HG02571 (cell line): ENCODE measurements at regions not wholly inside any gene's neighbourhood (a gene's known extent, or its start where the extent isn't known, plus 50 kb on each side); places are given as distances from the start of the nearest gene placed in this dataset.

Source experiments
- ATAC-seq: cut with Tn5 transposase; IDR thresholded peaks from one replicate; pipeline ENCODE4 v1.9.1; 2021; ENCODE audit warnings: mild to moderate bottlenecking, moderate library complexity; ENCODE audit not compliant: unreplicated experiment

GRCh38 chr6:102389994-102390393 is 996.5 kb downstream of the GRIK2 start:
- ATAC-seq: no peak

DNA sequence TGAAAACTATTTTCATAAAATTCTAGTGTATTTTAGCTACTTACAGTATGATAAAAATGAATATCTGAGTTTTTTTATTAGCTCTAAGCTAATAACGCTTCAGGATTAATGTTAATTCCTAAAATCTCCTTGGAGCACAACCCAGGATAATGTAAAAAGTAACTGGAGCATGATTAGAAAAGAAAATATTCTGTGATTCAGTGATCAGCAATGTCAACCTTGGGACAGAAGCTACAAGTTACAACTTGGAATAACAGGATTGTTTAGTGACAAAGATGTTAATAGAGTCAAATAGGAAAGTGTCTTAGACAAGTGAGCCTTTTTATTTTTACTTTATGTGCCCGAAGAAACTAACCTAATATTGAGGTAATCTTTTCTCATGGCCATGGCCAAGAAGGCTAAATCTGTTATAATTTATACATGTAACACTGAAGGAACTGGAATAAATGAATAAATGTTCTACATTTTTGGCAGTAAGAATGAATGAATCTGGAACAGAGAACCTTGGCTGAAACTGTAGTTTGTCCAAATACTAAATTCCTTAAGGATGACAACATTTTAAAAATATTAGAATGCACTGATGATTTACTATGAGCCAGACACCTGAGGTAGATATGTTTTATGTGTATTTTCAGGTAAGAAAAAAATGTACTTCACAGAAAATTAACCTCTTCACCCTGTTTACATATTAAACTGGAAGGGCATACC is 994.0 kb downstream of the GRIK2 start:
- no peak for ATAC-seq

DNA sequence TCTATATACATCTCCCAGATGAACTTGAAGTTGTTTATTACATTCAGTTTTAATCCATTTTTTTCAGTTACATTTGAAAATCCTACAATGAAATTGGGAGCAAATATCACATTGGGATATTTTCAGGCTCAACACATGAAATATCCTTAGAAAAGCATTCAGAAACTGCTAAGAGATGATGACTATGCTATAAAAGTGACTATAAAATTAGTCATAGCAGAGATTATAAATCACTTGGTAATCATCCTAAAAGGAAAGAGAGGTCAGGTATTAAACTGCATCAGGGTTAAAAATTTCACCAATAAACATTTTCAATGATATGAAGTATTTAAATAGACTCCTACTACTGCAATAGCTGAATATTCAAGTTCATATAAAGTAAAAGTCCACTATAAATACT is 987.7 kb downstream of the GRIK2 start:
- no peak for ATAC-seq

- no peak for ATAC-seq
Observed at GRCh38 chr6:102356170-102356569, 962.7 kb downstream of the GRIK2 start.

- no peak for ATAC-seq
Observed at GRCh38 chr6:102355578-102355977, 962.1 kb downstream of the GRIK2 start.

DNA sequence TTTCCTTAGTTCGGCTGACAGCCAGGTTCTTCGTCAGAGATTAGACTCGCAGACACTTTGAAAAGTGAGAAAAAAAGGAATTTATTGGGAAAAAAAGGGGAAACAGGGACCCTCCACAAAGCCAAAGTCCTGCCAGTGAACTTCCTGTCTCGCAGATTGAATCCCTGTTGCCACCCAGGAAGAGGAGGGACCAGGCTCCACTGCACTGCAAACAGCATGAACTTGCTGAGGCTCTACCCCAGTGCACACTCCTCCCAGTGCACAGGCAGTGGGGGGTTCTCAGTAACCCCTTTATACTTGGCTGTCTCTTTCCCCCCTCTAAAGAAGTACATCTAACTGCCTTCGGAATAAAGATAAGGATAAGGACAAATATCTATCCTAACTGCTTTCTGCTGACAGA is 959.0 kb downstream of the GRIK2 start:
- no peak for ATAC-seq

GRCh38 chr6:102344769-102345168 is 951.3 kb downstream of the GRIK2 start:
- ATAC-seq: no peak

GRCh38 chr6:102340311-102340710 is 946.8 kb downstream of the GRIK2 start:
- no peak for ATAC-seq

- ATAC-seq: no peak
Observed at GRCh38 chr6:102333736-102334135, 940.2 kb downstream of the GRIK2 start.

- ATAC-seq: no peak
Observed at GRCh38 chr6:102327697-102328225, 934.3 kb downstream of the GRIK2 start.

DNA sequence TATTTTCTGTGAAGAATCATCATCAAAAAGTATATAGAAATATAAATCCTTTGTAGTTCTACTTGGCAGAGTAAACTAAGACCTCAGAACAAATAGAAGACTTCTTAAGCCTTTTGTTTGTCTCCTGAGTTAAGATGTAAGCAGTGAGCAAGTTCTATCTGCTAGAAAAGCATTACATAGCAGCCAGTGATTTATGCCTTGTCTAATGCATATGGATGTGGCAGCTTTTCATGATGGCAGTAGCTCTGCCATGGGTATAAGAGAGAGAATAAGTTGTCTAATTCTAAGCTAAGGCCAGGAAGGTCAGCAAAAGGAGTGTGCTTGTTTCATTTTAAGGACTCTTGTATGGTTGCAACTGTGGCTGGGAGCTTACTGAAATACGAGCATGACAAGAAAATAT is 920.2 kb downstream of the GRIK2 start:
- no peak for ATAC-seq

DNA sequence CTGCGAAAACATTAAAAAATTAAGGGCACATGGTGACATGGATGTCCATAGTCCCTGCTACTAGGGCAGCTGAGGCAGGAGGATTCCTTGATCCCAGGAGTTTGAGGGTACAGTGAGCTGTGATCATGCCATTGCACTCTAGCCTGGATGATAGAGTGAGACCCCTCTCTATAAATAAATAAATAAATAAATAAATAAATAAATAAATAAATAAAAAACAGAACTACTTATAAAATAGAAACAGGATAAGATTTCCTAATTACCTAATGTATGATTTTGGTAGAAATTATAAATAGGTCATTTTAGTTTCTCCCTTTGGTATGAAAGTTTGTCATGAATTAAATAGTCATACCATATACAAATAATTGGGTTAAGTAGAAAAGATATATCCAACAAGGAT is 916.2 kb downstream of the GRIK2 start:
- ATAC-seq: no peak

- ATAC-seq: no peak
Observed at GRCh38 chr6:102300350-102300749, 906.8 kb downstream of the GRIK2 start.

GRCh38 chr6:102298051-102298450 is 904.5 kb downstream of the GRIK2 start:
- no peak for ATAC-seq
